GDM1 (cell line): ENCODE measurements at regions not wholly inside any gene's neighbourhood (a gene's known extent, or its start where the extent isn't known, plus 50 kb on each side); places are given as distances from the start of the nearest gene placed in this dataset.

Experiments used
- DNase-seq: peaks from one replicate; lab custom pipeline; 2025; lab: John Stamatoyannopoulos, UW

GRCh38 chr13:53144826-53145225, 116.2 kb downstream of the OLFM4 start:
- peak; percentile 47 for DNase-seq

DNA sequence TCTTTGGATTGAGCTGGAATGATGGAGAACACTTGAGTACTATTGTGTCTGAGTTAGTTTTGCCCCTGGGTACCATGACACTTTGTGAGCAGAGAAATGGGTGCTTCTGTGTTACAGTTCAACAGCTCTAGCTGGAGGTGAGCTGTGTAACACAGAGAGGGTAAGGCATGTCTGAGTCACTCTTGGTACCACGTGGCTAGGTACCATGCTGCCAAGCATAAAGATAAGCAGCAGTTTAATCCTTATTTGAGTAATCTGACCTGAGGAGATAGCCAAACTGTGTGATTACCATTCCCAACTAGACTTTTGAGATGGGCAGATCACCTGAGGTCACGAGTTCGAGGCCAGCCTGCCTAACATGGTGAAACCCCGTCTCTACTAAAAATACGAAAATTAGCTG, 122.0 kb downstream of the OLFM4 start:
- DNase-seq = no peak

DNA sequence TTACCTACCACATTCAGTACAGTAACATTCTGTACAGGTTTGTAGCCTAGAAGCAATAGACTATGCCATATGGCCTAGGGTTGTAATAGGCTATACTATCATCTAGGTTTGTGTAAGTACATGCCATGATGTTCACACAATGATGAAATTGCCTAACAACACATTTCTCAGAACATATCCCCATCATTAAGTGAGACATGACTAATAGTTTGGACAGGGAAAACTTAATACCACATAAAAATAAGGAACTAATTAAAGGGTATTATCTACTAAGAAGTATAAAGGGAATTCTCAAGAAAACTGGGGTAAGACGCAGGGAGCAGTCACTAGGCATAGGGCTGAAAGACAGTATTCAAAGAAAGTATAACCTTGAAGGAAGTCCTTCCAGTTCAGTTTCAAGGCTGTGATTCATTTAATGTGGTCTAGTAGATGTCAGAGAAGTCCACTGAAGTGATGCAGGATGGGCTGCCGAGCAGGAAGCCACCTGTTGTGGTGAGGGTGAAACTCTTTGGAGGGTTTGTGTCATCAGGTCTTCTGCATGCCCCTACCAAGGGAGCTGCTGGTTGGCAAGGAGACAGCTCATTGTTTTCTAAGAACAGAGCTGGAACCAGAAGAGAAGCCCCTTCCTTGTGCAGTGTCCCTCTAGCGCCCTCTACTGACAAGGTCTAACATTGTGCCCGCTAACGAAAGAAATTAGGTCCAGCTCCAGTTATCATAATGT, 122.9 kb downstream of the OLFM4 start:
- DNase-seq = peak; percentile 77

DNA sequence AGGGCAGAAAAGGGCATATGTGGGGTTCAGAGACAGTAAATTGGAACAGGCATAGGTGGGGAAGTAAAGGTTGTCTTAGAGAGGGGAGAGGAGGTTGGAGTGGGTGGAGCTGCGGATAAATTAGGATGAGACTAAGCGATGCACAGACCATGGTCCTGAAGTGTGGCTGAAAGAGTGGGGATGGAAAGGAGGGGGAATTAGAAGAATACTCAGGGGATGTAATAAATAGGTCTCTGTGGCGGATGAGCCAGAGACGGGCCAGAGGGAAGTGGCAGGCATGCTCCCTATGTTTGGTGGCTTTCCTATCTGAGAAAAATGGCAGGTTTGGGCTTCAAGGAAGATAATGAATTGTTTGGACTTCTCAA, 123.4 kb downstream of the OLFM4 start:
- no peak for DNase-seq

DNA sequence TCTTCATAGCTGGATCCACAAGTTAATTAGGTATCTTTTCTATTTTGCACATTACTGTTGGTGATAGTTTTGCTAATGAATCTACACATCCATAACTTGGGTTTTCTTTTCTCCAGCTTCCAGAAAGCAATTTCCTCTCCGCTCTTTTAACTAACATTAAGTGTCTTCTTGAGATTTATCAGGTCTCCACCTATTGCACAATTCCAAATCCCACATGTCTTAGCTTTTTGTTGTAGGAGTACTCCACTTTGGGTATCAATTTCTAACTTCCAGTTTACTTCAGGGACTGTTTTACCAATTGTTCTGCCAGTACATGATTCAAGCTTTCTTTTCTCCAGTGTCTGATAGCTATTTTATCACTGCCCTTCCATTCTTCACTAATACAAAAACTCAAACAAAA, 129.6 kb downstream of the OLFM4 start:
- DNase-seq = no peak

- no peak for DNase-seq
Observed at GRCh38 chr13:53159431-53159830, 130.8 kb downstream of the OLFM4 start.

GRCh38 chr13:53160211-53160610, 131.6 kb downstream of the OLFM4 start:
- no peak for DNase-seq

DNA sequence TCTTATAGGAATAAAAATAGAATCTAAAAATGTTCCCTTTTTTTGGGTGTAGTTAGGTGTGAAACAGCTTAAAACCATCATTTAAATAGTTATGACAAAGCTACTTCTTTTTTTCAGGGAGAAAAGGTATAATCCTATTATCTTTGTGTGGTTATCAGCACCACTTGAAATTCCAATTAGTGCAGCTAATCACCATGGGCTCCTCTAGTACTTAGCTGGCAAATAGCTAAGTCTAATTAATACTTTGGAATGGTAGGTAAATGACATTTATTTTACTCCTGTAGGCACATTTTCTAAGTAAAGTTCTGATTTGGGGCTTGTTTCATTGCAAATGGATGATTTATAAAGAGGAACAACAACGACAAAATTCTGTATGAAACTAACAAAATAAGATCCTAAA, 132.6 kb downstream of the OLFM4 start:
- DNase-seq = no peak

DNA sequence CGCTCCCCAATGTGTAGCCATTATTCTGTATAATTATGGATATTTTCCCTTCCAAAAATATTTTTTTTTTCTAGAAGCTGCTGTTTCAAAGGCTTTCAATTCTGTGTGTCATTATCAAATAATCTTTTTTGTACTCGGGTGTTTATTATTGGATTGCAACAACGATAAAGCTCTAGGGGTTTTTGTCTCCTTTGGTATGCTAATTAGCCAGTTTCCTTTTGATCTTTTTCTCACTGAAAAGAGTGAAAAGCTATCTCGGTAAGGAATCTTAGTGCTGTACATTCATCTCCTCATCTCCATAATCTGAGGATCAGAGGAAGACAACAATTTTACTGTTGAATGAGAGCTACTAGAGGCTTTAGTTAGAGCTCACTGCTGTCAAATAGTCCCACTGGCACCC, 136.6 kb downstream of the OLFM4 start:
- no peak for DNase-seq

- DNase-seq = no peak
Observed at GRCh38 chr13:53167561-53167960, 138.9 kb downstream of the OLFM4 start.

DNA sequence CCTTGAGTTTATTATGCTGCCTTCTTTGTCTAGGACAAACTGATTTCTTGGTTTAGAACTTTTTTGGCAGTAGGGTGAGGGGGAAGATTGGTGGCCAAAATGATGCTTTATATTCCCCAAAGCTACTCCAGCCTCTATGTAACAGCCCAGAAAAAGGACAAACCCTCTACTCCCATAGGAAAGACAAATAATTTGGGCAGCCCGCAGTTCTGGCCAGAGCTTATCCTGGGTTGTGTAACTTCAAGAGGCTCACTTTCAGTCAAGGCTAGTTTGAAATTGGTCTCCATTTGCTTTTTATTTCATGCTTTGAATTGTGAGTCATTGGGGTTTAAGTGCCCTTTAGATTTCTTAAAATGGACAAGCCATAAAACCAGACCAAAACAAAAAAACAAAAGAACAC, 142.3 kb downstream of the OLFM4 start:
- no peak for DNase-seq

GRCh38 chr13:53174545-53174944, 145.9 kb downstream of the OLFM4 start:
- no peak for DNase-seq

GRCh38 chr13:53180684-53181083, 152.1 kb downstream of the OLFM4 start:
- DNase-seq = no peak

DNA sequence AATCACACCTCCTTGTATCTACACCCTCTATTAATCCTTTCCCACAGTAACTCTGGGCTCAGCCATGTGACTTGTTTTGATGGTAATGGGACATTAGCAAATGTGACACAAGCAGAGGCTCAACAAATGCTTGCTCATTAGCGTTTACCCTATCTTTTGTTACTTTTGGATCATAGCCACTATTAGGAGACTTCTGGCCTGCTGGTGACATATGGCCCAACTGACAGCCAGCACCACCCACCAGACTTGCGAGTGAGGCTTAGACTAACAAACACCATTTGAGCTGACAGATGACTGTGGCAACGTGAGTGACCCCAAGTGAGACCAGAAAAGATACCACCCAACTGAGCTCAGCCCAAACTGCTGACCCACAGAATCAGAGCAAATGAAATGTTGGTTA, 154.1 kb downstream of the OLFM4 start:
- no peak for DNase-seq

DNA sequence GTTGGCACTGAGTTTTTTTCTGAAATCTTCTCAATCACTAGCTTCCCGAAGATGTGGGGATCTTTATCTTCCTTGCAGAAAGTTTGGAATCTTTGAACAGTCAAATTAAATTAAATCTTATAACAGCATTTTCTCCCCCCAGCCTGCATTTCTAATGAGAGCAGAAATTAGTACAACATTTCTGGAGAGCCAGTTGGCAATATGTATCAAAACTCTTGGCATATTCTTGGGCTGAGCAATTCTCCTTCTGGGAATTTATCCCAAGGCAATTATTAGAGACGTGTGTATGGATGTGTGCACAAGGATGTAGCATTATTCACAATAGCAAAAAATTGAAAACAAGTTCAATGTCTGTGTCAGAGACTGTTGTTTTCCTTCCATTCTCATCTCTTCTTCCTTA, 159.5 kb downstream of the OLFM4 start:
- DNase-seq = no peak

DNA sequence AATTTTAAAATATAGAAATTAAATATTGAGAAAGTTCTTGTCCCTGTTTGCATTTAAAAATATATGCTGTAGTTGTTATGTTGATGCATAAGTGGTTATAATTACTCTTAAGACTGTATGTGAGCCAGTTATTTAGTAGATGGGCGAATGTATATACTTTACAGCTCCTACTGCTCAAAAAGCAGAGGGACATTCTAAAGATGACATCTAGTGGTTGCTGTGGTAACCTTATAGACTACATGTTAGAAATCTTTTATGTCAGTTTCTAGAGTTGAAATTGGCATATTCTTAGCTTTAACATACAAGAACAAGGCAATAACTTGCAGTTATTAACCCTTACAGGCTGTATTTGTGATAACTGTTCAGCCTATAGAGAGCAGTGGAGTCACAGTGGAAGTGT, 160.5 kb downstream of the OLFM4 start:
- DNase-seq = peak; percentile 11

GRCh38 chr13:53191091-53191490, 162.5 kb downstream of the OLFM4 start:
- DNase-seq = no peak

- DNase-seq = no peak
Observed at GRCh38 chr13:53197424-53197823, 168.8 kb downstream of the OLFM4 start.

DNA sequence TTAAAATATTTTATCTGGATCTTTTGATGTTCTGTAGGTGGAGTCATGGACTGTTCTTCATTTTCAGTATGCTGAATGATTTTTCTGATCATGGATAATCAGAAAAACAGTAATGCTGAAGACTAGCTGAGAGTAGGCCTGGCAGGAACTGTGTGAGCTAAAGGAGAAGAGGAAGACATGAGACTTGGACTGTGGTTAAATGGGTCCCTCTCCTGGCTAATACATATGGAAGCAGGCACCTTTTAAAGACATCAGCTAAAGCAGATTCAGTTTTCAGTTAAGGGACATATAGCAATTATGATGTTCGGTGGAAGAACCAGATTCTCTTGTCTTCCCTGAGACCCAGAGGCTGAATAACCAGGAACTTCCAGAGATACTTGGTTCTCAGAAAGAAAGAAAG, 169.4 kb downstream of the OLFM4 start:
- DNase-seq = no peak

DNA sequence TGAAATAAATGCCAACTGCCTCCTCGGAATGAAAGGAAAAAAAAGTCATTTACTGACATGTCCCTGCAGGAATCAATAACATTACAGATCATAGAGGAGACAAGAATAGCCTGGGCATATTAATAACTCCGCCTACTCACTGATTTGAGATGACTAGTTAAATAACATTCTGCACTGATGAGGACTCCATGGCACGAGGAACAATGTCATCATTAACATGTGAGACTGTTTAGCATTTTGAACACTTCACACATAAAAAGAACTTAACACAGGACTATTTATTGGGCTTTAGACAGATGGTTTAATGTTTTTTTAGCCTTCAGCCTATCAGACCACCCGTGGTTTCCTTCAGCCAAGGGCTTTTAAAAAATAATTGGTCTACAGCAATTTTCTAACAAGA, 170.1 kb downstream of the OLFM4 start:
- no peak for DNase-seq

DNA sequence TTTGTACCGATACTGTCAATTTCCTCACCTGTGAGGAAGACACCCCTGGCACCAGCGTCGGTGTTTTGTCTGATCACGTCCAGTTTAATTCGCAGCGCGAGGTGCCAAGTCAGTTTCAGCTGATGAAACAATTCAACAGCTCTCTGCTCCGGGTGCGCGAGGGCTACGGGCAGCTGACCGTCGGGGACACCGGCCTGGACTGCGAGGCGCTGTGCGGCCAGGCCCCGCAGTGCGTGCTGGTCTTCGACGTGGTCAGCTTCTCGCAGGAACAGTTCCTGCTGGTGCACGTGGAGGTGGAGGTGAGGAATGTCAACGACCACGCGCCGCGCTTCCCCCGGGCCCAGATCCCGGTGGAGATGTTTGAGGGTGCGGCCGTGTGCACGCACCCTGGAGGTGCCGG, 171.5 kb downstream of the OLFM4 start:
- no peak for DNase-seq

DNA sequence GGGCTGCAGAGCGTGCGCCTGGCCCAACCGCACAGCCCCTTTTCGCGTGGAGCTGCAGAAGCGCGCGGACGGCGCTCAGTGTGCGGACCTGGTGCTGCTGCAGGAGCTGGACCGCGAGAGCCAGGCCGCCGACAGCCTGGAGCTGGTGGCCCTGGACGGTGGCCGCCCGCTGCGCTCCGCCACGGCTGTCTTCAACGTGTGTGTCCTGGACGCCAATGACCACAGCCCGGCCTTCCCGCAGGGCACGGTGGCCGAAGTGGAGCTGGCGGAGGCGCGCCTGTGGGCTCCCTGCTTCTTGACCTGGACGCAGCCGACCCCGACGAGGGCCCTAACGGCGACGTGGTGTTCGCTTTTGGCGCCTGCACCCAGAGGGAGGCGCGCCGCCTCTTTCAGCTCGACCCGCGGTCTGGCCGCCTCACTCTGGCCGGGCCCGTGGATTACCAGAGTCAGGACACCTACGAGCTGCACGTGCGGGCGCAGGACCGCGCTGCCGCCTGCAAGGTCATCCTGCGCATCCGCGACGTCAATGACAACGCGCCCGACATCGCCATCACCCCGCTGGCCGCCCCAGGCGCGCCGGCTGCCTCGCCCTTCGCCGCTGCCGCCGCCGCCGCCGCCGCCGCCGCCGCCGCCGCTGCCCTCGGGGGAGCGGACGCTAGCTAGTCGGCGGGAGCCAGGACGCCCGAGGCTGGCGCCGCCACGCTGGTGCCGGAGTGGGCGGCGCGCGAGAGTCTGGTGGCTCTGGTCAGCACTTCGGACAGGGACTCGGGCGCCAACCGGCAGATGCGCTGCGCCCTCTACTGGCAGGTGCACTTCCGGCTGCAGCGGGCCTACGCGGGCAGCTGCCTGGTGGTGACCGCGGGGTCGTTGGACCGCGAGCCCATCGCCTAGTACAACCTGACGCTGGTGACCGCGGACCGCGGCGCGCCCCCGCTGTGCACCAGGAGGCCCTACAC, 172.2 kb downstream of the OLFM4 start:
- no peak for DNase-seq

DNA sequence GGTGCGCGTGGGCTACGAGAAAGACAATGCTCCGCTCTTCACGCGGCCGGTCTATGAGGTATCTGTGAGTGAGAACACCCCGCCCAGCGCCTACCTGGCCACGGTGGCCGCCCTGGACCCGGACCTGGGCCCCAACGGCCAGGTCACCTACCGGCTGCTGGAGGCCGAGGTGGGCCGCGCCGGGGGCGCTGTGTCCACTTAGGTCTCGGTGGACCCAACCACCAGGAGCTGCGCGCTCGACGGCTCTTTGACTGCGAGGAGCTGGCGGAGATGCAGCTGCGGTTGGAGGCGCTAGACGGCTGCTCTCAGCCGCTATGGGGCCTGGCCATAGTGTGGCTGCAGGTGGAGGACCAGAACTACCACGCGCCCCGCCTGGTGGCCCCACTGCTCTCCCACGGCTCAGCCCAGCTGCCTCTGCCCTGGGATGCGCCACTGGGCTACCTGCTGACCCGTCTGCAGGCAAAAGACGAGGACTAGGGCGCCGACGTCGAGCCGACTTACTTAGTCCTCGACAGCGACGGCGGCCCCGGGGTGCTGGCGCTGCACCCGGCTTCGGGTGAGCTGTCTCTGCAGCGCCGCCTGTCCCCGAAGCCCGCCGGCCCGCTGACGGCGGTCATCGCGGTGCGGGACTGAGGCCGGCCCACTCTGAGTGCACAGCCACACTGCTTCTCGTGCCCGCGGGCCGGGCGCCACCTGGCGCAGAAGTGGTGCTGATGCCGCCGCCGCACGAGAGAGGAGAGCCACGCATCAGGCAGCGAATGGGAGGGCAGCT, 173.0 kb downstream of the OLFM4 start:
- no peak for DNase-seq
